ENCODE measurements at regions not wholly inside any gene's neighbourhood (a gene's known extent, or its start where the extent isn't known, plus 50 kb on each side); places are given as distances from the start of the nearest gene placed in this dataset.
"Not testable (repeated sequence)": the region's sequence is repeated elsewhere in the genome, so short reads cannot be mapped to it uniquely, and the experiment has no call there.

DNA sequence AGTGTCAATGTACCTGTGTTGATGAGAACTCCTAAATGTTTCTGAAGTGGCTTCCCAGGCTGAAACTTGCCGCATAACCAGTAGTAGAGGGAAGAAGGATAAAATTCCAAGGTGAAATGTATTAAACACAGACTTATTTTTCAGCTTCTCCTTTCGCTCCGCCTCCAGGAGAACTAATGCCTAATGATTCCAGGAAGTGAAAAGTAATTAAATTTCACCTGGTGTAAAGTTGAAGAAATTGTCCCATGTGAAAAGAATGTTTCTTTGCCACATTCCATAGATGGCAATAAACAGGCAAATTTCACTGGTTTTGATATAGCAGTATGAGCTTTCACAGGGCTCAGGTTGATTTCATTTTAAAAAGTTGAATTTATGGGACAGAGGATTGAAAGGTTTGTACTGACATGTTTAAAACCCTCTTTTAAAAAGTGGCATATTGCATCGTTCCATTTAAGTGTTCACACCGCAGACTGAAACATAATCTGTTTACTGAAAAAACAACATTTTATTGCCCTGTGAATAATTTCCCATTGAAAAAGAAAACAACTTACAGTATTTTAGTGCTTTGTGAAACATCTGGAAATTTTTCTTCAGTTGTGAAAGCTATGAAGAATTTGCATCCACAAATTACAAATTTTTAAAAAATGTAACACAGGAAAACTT is 453.4 kb upstream of the NFE2L3 start:
- H4K20me1 ChIP-seq (ENCODE audit: control insufficient read depth, extremely low read depth, insufficient read depth, low read length): no peaks in the 10 kb centered on the region
- no peak for DNase-seq (ENCODE audit: low read depth in 2 of 2)
- no peaks in the 10 kb centered on the region for H3K79me2 ChIP-seq (ENCODE audit: control insufficient read depth, insufficient read depth, low read length)
- no peaks in the 10 kb centered on the region for H3K9me3 ChIP-seq (ENCODE audit: control insufficient read depth, insufficient read depth, low read depth, low read length)
- no peaks in the 10 kb centered on the region for H3K27me3 ChIP-seq (ENCODE audit: control insufficient read depth, insufficient read depth, low read length)
- no peaks in the 10 kb centered on the region for H3K36me3 ChIP-seq (ENCODE audit: control insufficient read depth, insufficient read depth, low read length)
- no peak overlapping the region for H3K4me2 ChIP-seq (ENCODE audit: extremely low read depth, insufficient read depth, low read length)
- H3K27ac ChIP-seq (ENCODE audit: insufficient read depth, low read length): no peak overlapping the region
- H3K4me1 ChIP-seq (ENCODE audit: control insufficient read depth, extremely low read depth, insufficient read depth, low read length): no peaks in the 10 kb centered on the region
- no peak overlapping the region for H3K9ac ChIP-seq (ENCODE audit: insufficient read depth, low read length)
- no peak overlapping the region for H2AFZ ChIP-seq (ENCODE audit: low read length)
- no peak overlapping the region for H3K4me3 ChIP-seq (replicated peaks in 1 of 4; ENCODE audit: control extremely low read depth in 1 of 4, insufficient read depth in 1 of 4, low read depth in 3 of 4, low read length in 4 of 4)
- TF ChIP-seq, protein P1, sequence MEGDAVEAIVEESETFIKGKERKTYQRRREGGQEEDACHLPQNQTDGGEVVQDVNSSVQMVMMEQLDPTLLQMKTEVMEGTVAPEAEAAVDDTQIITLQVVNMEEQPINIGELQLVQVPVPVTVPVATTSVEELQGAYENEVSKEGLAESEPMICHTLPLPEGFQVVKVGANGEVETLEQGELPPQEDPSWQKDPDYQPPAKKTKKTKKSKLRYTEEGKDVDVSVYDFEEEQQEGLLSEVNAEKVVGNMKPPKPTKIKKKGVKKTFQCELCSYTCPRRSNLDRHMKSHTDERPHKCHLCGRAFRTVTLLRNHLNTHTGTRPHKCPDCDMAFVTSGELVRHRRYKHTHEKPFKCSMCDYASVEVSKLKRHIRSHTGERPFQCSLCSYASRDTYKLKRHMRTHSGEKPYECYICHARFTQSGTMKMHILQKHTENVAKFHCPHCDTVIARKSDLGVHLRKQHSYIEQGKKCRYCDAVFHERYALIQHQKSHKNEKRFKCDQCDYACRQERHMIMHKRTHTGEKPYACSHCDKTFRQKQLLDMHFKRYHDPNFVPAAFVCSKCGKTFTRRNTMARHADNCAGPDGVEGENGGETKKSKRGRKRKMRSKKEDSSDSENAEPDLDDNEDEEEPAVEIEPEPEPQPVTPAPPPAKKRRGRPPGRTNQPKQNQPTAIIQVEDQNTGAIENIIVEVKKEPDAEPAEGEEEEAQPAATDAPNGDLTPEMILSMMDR (conservative IDR thresholded peaks at IDR 0.05 in 1 of 2, IDR thresholded peaks at IDR 0.05 in 1 of 2; ENCODE audit: low read depth in 1 of 2, low read length in 2 of 2): no peak
- TF ChIP-seq EZH2 (IDR thresholded peaks at IDR 0.05; ENCODE audit: low read length, missing control alignments): no peak

DNA sequence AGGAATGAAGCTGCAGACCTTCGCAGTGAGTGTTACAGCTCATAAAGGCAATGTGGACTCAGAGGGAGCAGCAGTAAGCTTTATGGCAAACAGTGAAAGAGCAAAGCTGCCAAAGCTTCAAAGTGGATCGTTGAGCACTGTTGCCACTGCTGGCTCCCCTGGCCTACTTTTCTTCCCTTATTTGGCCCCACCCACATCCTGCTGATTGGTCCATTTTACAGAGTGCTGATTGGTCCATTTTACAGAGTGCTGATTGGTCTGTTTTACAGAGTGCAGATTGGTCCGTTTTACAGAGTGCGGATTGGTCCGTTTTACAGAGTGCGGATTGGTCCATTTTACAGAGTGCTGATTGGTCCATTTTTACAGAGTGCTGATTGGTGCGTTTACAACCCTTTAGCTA is 451.9 kb upstream of the NFE2L3 start:
- not testable (repeated sequence) for H3K9ac ChIP-seq (ENCODE audit: insufficient read depth, low read length); H3K9me3 ChIP-seq (ENCODE audit: control insufficient read depth, insufficient read depth, low read depth, low read length); H3K36me3 ChIP-seq (ENCODE audit: control insufficient read depth, insufficient read depth, low read length); H4K20me1 ChIP-seq (ENCODE audit: control insufficient read depth, extremely low read depth, insufficient read depth, low read length); H3K4me1 ChIP-seq (ENCODE audit: control insufficient read depth, extremely low read depth, insufficient read depth, low read length); H3K27me3 ChIP-seq (ENCODE audit: control insufficient read depth, insufficient read depth, low read length); H3K79me2 ChIP-seq (ENCODE audit: control insufficient read depth, insufficient read depth, low read length); H2AFZ ChIP-seq (ENCODE audit: low read length); H3K4me3 ChIP-seq (replicated peaks in 1 of 4; ENCODE audit: control extremely low read depth in 1 of 4, insufficient read depth in 1 of 4, low read depth in 3 of 4, low read length in 4 of 4); H3K4me2 ChIP-seq (ENCODE audit: extremely low read depth, insufficient read depth, low read length); H3K27ac ChIP-seq (ENCODE audit: insufficient read depth, low read length); DNase-seq (ENCODE audit: low read depth in 2 of 2)

DNA sequence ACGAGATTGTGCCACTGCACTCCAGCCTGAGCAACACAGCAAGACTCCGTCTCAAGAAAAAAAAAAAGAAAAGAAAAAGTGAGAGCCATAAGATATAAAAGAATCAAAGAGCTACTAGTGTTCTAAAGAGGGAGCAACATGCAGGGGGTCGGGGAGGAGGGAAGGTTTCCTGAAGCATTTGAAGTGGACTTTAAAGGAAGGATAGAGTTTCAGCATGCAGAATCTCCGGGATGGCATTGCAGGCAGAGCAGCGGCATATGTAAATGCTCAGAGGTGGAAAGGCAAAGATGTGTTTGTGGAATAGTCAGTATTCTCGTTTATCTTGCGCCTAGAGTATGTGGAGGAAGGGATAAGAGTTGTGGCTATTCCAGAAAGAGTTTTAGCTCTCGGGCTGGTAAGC is 447.6 kb upstream of the NFE2L3 start:
- Histone ChIP-seq H3K36me3 (ENCODE audit: control insufficient read depth, insufficient read depth, low read length) (no peaks in the 10 kb centered on the region), H4K20me1 (ENCODE audit: control insufficient read depth, extremely low read depth, insufficient read depth, low read length) (no peaks in the 10 kb centered on the region)

More for the DNA sequence above, 447.6 kb upstream of the NFE2L3 start:
- Histone ChIP-seq H3K4me2 (ENCODE audit: extremely low read depth, insufficient read depth, low read length) (no peak overlapping the region), H3K4me3 (replicated peaks in 1 of 4; ENCODE audit: control extremely low read depth in 1 of 4, insufficient read depth in 1 of 4, low read depth in 3 of 4, low read length in 4 of 4) (no peak overlapping the region), H3K79me2 (ENCODE audit: control insufficient read depth, insufficient read depth, low read length) (no peaks in the 10 kb centered on the region), H3K27me3 (ENCODE audit: control insufficient read depth, insufficient read depth, low read length) (no peaks in the 10 kb centered on the region), H3K9me3 (ENCODE audit: control insufficient read depth, insufficient read depth, low read depth, low read length) (no peaks in the 10 kb centered on the region), H2AFZ (ENCODE audit: low read length) (no peak overlapping the region), H3K9ac (ENCODE audit: insufficient read depth, low read length) (no peak overlapping the region), H3K4me1 (ENCODE audit: control insufficient read depth, extremely low read depth, insufficient read depth, low read length) (no peaks in the 10 kb centered on the region), H3K27ac (ENCODE audit: insufficient read depth, low read length) (no peak overlapping the region)
- TF ChIP-seq, protein P1 (conservative IDR thresholded peaks at IDR 0.05 in 1 of 2, IDR thresholded peaks at IDR 0.05 in 1 of 2; ENCODE audit: low read depth in 1 of 2, low read length in 2 of 2): no peak
- TF ChIP-seq EZH2 (IDR thresholded peaks at IDR 0.05; ENCODE audit: low read length, missing control alignments): no peak
- DNase-seq (ENCODE audit: low read depth in 2 of 2): no peak
